Esophagus (tissue), 2 donors: ENCODE measurements at regions not wholly inside any gene's neighbourhood (a gene's known extent, or its start where the extent isn't known, plus 50 kb on each side); places are given as distances from the start of the nearest gene placed in this dataset.

ENCODE experiments used
- H3K27ac ChIP-seq, 2 donors: one replicate each; pipeline ENCODE4 v1.5.1; 2013; ENCODE audit warnings: low read depth in 2 of 2, mild to moderate bottlenecking in 2 of 2, inconsistent platforms in 1 of 2, low read length in 1 of 2, moderate library complexity in 1 of 2
- H3K27me3 ChIP-seq, 2 donors: one replicate each; pipeline ENCODE4 v1.6.1; 2013; ENCODE audit warnings: low read length in 2 of 2, control low read depth in 1 of 2, mild to moderate bottlenecking in 1 of 2; ENCODE audit not compliant: insufficient read depth in 2 of 2, control insufficient read depth in 1 of 2
- H3K36me3 ChIP-seq, 2 donors: one replicate each; pipeline ENCODE4 v1.6.1; 2013; ENCODE audit warnings: low read length in 1 of 2; ENCODE audit not compliant: control insufficient read depth in 2 of 2, insufficient read depth in 2 of 2
- H3K4me1 ChIP-seq, 2 donors: one replicate each; pipeline ENCODE4 v1.6.1; 2013; ENCODE audit warnings: low read length in 1 of 2; ENCODE audit not compliant: control insufficient read depth in 2 of 2, insufficient read depth in 2 of 2
- H3K4me3 ChIP-seq, 2 donors: one replicate each; pipeline ENCODE4 v1.5.1; 2013; ENCODE audit warnings: low read length in 2 of 2, mild to moderate bottlenecking in 2 of 2, low read depth in 1 of 2, moderate library complexity in 1 of 2
- H3K9me3 ChIP-seq, 2 donors: one replicate each; pipeline ENCODE4 v1.6.1; 2013; ENCODE audit warnings: mild to moderate bottlenecking in 2 of 2, low read depth in 1 of 2, low read length in 1 of 2, moderate library complexity in 1 of 2; ENCODE audit not compliant: control insufficient read depth in 2 of 2, insufficient read depth in 1 of 2
- WGBS, 2 donors: extraction: QIAGEN DNeasy Blood & Tissue Kit; methylation state at CpG; one replicate each; pipeline ENCODE4 v1.1.7; 2013; 5-methylcytosine and 5-hydroxymethylcytosine counted together
- donor health status: healthy with polysubstance abuse.
- donor health status: Bipolar disorder and iron deficiency.

- Histone ChIP-seq H3K4me1 (no peaks in the 10 kb centered on the region), H3K9me3 (no peaks in the 10 kb centered on the region), H3K36me3 (no peaks in the 10 kb centered on the region), H3K27ac (no peak overlapping the region), H3K27me3 (no peaks in the 10 kb centered on the region), H3K4me3 (no peak overlapping the region)
- WGBS, 2 donors, result 57 to 81% methylated on average over 1 of the region's 1 CpG
Measured at GRCh38 chr5:108607421-108607820, 140.3 kb upstream of the FER start.

GRCh38 chr5:108606185-108606584 lies 141.5 kb upstream of the FER start:
- Histone ChIP-seq H3K9me3 (no peaks in the 10 kb centered on the region), H3K4me3 (no peak overlapping the region), H3K27ac (no peak overlapping the region), H3K27me3 (no peaks in the 10 kb centered on the region), H3K4me1 (no peaks in the 10 kb centered on the region), H3K36me3 (no peaks in the 10 kb centered on the region)

- Histone ChIP-seq H3K27me3 (no peaks in the 10 kb centered on the region), H3K27ac (no peak overlapping the region), H3K9me3 (no peaks in the 10 kb centered on the region), H3K36me3 (no peaks in the 10 kb centered on the region), H3K4me3 (no peak overlapping the region), H3K4me1 (no peaks in the 10 kb centered on the region)
- 39 to 82% methylated on average over 1 of the region's 1 CpG for WGBS, 2 donors
Measured at GRCh38 chr5:108602830-108603229, 144.9 kb upstream of the FER start.

GRCh38 chr5:108590799-108591198 lies 156.9 kb upstream of the FER start:
- H3K4me3 ChIP-seq, result no peak overlapping the region
- no peaks in the 10 kb centered on the region for H3K27me3 ChIP-seq
- 86 to 89% methylated on average over 2 of the region's 2 CpGs for WGBS, 2 donors
- no peaks in the 10 kb centered on the region for H3K4me1 ChIP-seq
- H3K9me3 ChIP-seq, result no peaks in the 10 kb centered on the region
- H3K27ac ChIP-seq, result no peak overlapping the region
- H3K36me3 ChIP-seq, result no peaks in the 10 kb centered on the region

- Histone ChIP-seq H3K27me3 (no peaks in the 10 kb centered on the region), H3K36me3 (no peaks in the 10 kb centered on the region), H3K9me3 (no peaks in the 10 kb centered on the region), H3K4me1 (no peaks in the 10 kb centered on the region), H3K4me3 (no peak overlapping the region), H3K27ac (no peak overlapping the region)
- WGBS, 2 donors, result 80 to 87% methylated on average over 2 of the region's 2 CpGs
Measured at GRCh38 chr5:108588323-108588722, 159.4 kb upstream of the FER start.

GRCh38 chr5:108587821-108588220 lies 159.9 kb upstream of the FER start:
- Histone ChIP-seq H3K4me1 (no peaks in the 10 kb centered on the region), H3K4me3 (no peak overlapping the region), H3K27me3 (no peaks in the 10 kb centered on the region), H3K36me3 (no peaks in the 10 kb centered on the region), H3K9me3 (no peaks in the 10 kb centered on the region), H3K27ac (no peak overlapping the region)

- H3K4me1 ChIP-seq, result no peaks in the 10 kb centered on the region
- no peaks in the 10 kb centered on the region for H3K36me3 ChIP-seq
Measured at GRCh38 chr5:108581026-108581425, 166.7 kb upstream of the FER start.

GRCh38 chr5:108579236-108579635 lies 168.5 kb upstream of the FER start:
- Histone ChIP-seq H3K27ac (no peak overlapping the region), H3K4me1 (no peaks in the 10 kb centered on the region)

More at GRCh38 chr5:108581026-108581425, 166.7 kb upstream of the FER start:
- H3K9me3 ChIP-seq, result no peaks in the 10 kb centered on the region
- no peak overlapping the region for H3K27ac ChIP-seq
- no peaks in the 10 kb centered on the region for H3K27me3 ChIP-seq
- H3K4me3 ChIP-seq, result no peak overlapping the region

GRCh38 chr5:108578791-108579190 lies 168.9 kb upstream of the FER start:
- Histone ChIP-seq H3K4me1 (no peaks in the 10 kb centered on the region), H3K36me3 (no peaks in the 10 kb centered on the region), H3K27me3 (no peaks in the 10 kb centered on the region), H3K4me3 (no peak overlapping the region), H3K9me3 (no peaks in the 10 kb centered on the region), H3K27ac (no peak overlapping the region)
- 86% methylated on average over 1 of the region's 1 CpG for WGBS, 2 donors

More at GRCh38 chr5:108579236-108579635, 168.5 kb upstream of the FER start:
- Histone ChIP-seq H3K4me3 (no peak overlapping the region), H3K36me3 (no peaks in the 10 kb centered on the region), H3K27me3 (no peaks in the 10 kb centered on the region), H3K9me3 (no peaks in the 10 kb centered on the region)
- WGBS, 2 donors, result 68 to 73% methylated on average over 4 of the region's 4 CpGs

GRCh38 chr5:108567429-108567828 lies 180.3 kb upstream of the FER start:
- Histone ChIP-seq H3K27ac (no peak overlapping the region), H3K4me1 (no peaks in the 10 kb centered on the region), H3K36me3 (no peaks in the 10 kb centered on the region), H3K4me3 (no peak overlapping the region), H3K27me3 (no peaks in the 10 kb centered on the region), H3K9me3 (no peaks in the 10 kb centered on the region)
- WGBS, 2 donors, result 82 to 83% methylated on average over 9 of the region's 9 CpGs
